Tibial artery (tissue), 4 donors: ENCODE measurements at regions not wholly inside any gene's neighbourhood (a gene's known extent, or its start where the extent isn't known, plus 50 kb on each side); places are given as distances from the start of the nearest gene placed in this dataset.

Source experiments
- DNase-seq, 2 donors: peaks; one replicate each; pipeline ENCODE4 v3.0.0-alpha.2; 2019
- H3K27ac ChIP-seq, 2 donors: fragments of 200-600 bp; sonication (generic) in 1 of 2; 1 replicate in 1 of 2; 2 replicates in 1 of 2; pipeline ENCODE4 v1.5.1; 2018 to 2019; ENCODE audit warnings: mild to moderate bottlenecking in 1 of 2
- H3K27me3 ChIP-seq, 2 donors: fragments of 200-600 bp; sonication (generic) in 1 of 2; one replicate each; pipeline versions ENCODE4 v1.5.1 to v1.6.0; 2016 to 2019
- H3K36me3 ChIP-seq, 3 donors: fragments of 200-600 bp; sonication (generic) in 2 of 3; one replicate each; pipeline ENCODE4 v1.5.1; 2016 to 2019; ENCODE audit warnings: mild to moderate bottlenecking in 2 of 3
- H3K4me1 ChIP-seq, 4 donors: fragments of 200-600 bp; sonication (generic) in 2 of 4; 1 replicate in 3 of 4; 2 replicates in 1 of 4; pipeline ENCODE4 v1.5.1; 2016 to 2019
- H3K4me3 ChIP-seq, 2 donors: fragments of 200-600 bp; sonication (generic) in 1 of 2; 1 replicate in 1 of 2; 2 replicates in 1 of 2; pipeline ENCODE4 v1.5.1; 2018 to 2019; ENCODE audit warnings: mild to moderate bottlenecking in 2 of 2
- H3K9me3 ChIP-seq, 3 donors: fragments of 200-600 bp; sonication (generic) in 1 of 3; one replicate each; pipeline ENCODE4 v1.5.1; 2016 to 2019
- CTCF ChIP-seq, 2 experiments: fragments of 200-600 bp in 1 of 2; fragments of 450-650 bp in 1 of 2; IDR thresholded peaks; one replicate each; pipeline ENCODE4 v1.5.1; 2017 to 2019; ENCODE audit warnings: antibody characterized with exemption in 2 of 2, mild to moderate bottlenecking in 1 of 2, moderate library complexity in 1 of 2
- intact Hi-C: fragments of 100-400 bp; cut with DNase I; formaldehyde crosslinking; loops from one replicate; pipeline ENCODE4 v1.15.0; 2023; ENCODE audit warnings: low total_unique reads

DNA sequence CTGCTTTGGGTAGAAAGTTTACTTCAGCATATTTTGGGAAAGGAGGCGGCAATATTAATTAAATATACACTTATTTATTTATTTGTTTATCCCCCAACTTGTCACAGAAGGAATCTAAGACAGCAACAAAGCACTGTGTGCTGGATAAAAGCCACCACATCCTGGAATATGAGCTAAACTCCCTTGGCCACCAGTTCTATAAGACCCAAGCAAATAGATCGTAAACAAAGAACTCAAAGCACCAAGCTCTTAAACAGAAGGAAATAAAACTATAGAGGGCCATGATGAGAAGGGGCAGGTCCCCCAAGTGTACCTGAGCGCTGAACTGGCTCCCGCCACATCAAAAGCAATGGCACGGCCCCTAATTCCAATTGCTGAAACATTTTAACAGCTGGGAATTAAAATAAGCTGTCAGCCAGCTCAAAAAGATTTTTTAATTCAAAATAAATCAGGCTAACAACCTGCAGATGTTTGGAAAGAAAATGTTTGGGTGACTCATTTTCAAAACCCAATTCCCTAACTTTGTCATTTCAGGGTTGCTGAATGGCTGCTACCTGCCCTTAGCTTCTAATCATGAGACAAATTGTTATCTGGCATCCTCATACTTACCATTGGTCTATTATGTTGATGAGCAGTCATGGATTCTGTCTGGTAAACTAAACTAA, 127.1 kb downstream of the SLC30A10 start:
- Histone ChIP-seq H3K36me3 (no peaks in the 10 kb centered on the region), H3K4me1 (no peaks in the 10 kb centered on the region), H3K27ac (no peak overlapping the region), H3K27me3 (no peaks in the 10 kb centered on the region), H3K9me3 (no peaks in the 10 kb centered on the region), H3K4me3 (no peak overlapping the region)
- TF ChIP-seq CTCF (IDR thresholded peaks at IDR 0.05) = no peak
- intact Hi-C loops = no loop called here
- DNase-seq = no peak

GRCh38 chr1:219798283-219799030, 129.9 kb downstream of the SLC30A10 start:
- no peaks in the 10 kb centered on the region for H3K36me3 ChIP-seq
- H3K9me3 ChIP-seq = no peaks in the 10 kb centered on the region
- H3K27me3 ChIP-seq = no peaks in the 10 kb centered on the region
- no peak overlapping the region for H3K4me3 ChIP-seq
- no peak for DNase-seq
- no peak for TF ChIP-seq CTCF (IDR thresholded peaks at IDR 0.05)
- intact Hi-C loops = no loop called here
- H3K4me1 ChIP-seq = no peaks in the 10 kb centered on the region
- no peak overlapping the region for H3K27ac ChIP-seq

GRCh38 chr1:219797683-219798082, 130.7 kb downstream of the SLC30A10 start:
- TF ChIP-seq CTCF (IDR thresholded peaks at IDR 0.05) = no peak
- DNase-seq = no peak
- Histone ChIP-seq H3K9me3 (no peaks in the 10 kb centered on the region), H3K36me3 (no peaks in the 10 kb centered on the region), H3K4me3 (no peak overlapping the region), H3K27me3 (no peaks in the 10 kb centered on the region), H3K4me1 (no peaks in the 10 kb centered on the region), H3K27ac (no peak overlapping the region)
- intact Hi-C loops = no loop called here

GRCh38 chr1:219797009-219797408, 131.3 kb downstream of the SLC30A10 start:
- no peaks in the 10 kb centered on the region for H3K4me1 ChIP-seq
- H3K27me3 ChIP-seq = no peaks in the 10 kb centered on the region
- no peak overlapping the region for H3K27ac ChIP-seq
- no peak for DNase-seq
- H3K9me3 ChIP-seq = no peaks in the 10 kb centered on the region
- no peaks in the 10 kb centered on the region for H3K36me3 ChIP-seq
- H3K4me3 ChIP-seq = no peak overlapping the region
- intact Hi-C loops = no loop called here
- TF ChIP-seq CTCF (IDR thresholded peaks at IDR 0.05) = no peak

DNA sequence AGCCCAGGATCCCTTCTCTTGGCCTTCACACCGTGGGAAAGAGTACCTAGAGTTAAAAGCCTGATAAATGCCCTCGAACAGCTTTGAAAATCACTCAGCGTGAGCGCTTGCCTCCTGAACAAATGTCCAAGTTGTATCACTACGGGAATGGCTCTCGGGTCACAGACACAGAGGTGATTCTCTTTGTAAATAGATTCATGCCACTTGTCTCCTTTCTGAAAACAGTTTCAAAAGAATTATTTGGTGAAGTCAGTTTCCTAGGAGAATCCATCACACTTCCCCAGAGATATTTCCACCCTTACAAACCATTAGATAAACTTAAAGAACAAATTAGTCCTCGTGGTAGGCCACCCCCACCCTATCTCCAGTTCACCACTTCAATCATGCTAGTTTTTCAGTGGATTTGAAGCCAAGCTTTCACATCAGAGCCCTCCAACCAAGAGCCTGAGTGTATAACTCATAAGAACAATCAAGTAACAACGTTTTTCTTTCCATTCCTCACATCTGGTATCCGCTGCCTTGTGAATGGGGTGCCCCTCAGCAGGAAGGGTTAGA, 132.9 kb downstream of the SLC30A10 start:
- intact Hi-C loops = no loop called here
- Histone ChIP-seq H3K27me3 (no peaks in the 10 kb centered on the region), H3K4me1 (no peaks in the 10 kb centered on the region), H3K36me3 (no peaks in the 10 kb centered on the region), H3K9me3 (no peaks in the 10 kb centered on the region), H3K4me3 (no peak overlapping the region), H3K27ac (no peak overlapping the region)
- no peak for TF ChIP-seq CTCF (IDR thresholded peaks at IDR 0.05)
- no peak for DNase-seq
